ENCODE measurements at regions not wholly inside any gene's neighbourhood (a gene's known extent, or its start where the extent isn't known, plus 50 kb on each side); places are given as distances from the start of the nearest gene placed in this dataset.

GRCh38 chr3:72492240-72492639, 356.0 kb downstream of the SHQ1 start:
- H3K4me1 ChIP-seq (ENCODE audit: insufficient read depth, low read length), result peaks cover 30% of the 10 kb centered on the region
- H3K4me3 Mint-ChIP-seq (ENCODE audit: unreplicated experiment), result no peak overlapping the region
- peak; percentile 94 for FAIRE-seq

GRCh38 chr3:72490688-72491435, 357.4 kb downstream of the SHQ1 start:
- Histone ChIP-seq H3K4me1 (ENCODE audit: insufficient read depth, low read length) (peaks cover 36% of the 10 kb centered on the region), H3K36me3 (ENCODE audit: insufficient read depth, low read length) (no peaks in the 10 kb centered on the region), H3K9me3 (ENCODE audit: insufficient read depth, low read depth, low read length) (peaks cover 4% of the 10 kb centered on the region), H3K27me3 (ENCODE audit: insufficient read depth, low read length) (no peaks in the 10 kb centered on the region), H3K9ac (ENCODE audit: low read length) (no peak overlapping the region), H3K27ac (ENCODE audit: low read depth, low read length) (no peak overlapping the region), H2AFZ (ENCODE audit: low read depth, low read length) (no peak overlapping the region), H4K20me1 (ENCODE audit: insufficient read depth, low read length) (no peaks in the 10 kb centered on the region), H3K4me3 (ENCODE audit: insufficient read depth, low read depth, low read length) (no peak overlapping the region), H3K4me2 (ENCODE audit: low read length) (no peak overlapping the region), H3K79me2 (ENCODE audit: insufficient read depth, low read length) (no peaks in the 10 kb centered on the region)
- Mint-ChIP-seq H3K4me1 (ENCODE audit: low read depth, unreplicated experiment) (peaks cover 37% of the 10 kb centered on the region), H3K9me3 (ENCODE audit: unreplicated experiment) (peaks cover 5% of the 10 kb centered on the region), H3K27ac (ENCODE audit: unreplicated experiment) (no peak overlapping the region), H3K4me3 (ENCODE audit: unreplicated experiment) (no peak overlapping the region), H3K36me3 (ENCODE audit: low read depth, unreplicated experiment) (no peaks in the 10 kb centered on the region), H3K27me3 (ENCODE audit: low read depth, unreplicated experiment) (no peaks in the 10 kb centered on the region)
- DNase-seq (ENCODE audit: low read depth), result no peak
- FAIRE-seq, result no peak
- TF ChIP-seq EZH2 (IDR thresholded peaks at IDR 0.05; ENCODE audit: insufficient read depth, low read length), result no peak
- no peak for TF ChIP-seq CTCF (IDR thresholded peaks at IDR 0.05; ENCODE audit: insufficient read depth, low read depth, low read length)

More at GRCh38 chr3:72492240-72492639, 356.0 kb downstream of the SHQ1 start:
- H3K4me3 ChIP-seq (ENCODE audit: insufficient read depth, low read depth, low read length), result no peak overlapping the region
- H3K9me3 ChIP-seq (ENCODE audit: insufficient read depth, low read depth, low read length), result peaks cover 4% of the 10 kb centered on the region
- Mint-ChIP-seq H3K27me3 (ENCODE audit: low read depth, unreplicated experiment) (no peaks in the 10 kb centered on the region), H3K4me1 (ENCODE audit: low read depth, unreplicated experiment) (peaks cover 28% of the 10 kb centered on the region), H3K27ac (ENCODE audit: unreplicated experiment) (no peak overlapping the region), H3K9me3 (ENCODE audit: unreplicated experiment) (peaks cover 7% of the 10 kb centered on the region), H3K36me3 (ENCODE audit: low read depth, unreplicated experiment) (no peaks in the 10 kb centered on the region)
- no peaks in the 10 kb centered on the region for H3K27me3 ChIP-seq (ENCODE audit: insufficient read depth, low read length)
- peak overlapping the region; percentile 50 for H3K4me2 ChIP-seq (ENCODE audit: low read length)
- no peaks in the 10 kb centered on the region for H4K20me1 ChIP-seq (ENCODE audit: insufficient read depth, low read length)
- H3K79me2 ChIP-seq (ENCODE audit: insufficient read depth, low read length), result no peaks in the 10 kb centered on the region
- DNase-seq (ENCODE audit: low read depth), result peak; percentile 97
- no peak overlapping the region for H2AFZ ChIP-seq (ENCODE audit: low read depth, low read length)
- no peak overlapping the region for H3K27ac ChIP-seq (ENCODE audit: low read depth, low read length)
- H3K9ac ChIP-seq (ENCODE audit: low read length), result peak overlapping the region; percentile 15
- TF ChIP-seq EZH2 (IDR thresholded peaks at IDR 0.05; ENCODE audit: insufficient read depth, low read length) (no peak), CTCF (IDR thresholded peaks at IDR 0.05; ENCODE audit: insufficient read depth, low read depth, low read length) (no peak)
- no peaks in the 10 kb centered on the region for H3K36me3 ChIP-seq (ENCODE audit: insufficient read depth, low read length)

GRCh38 chr3:72489901-72490300, 358.3 kb downstream of the SHQ1 start:
- no peak overlapping the region for H3K4me3 Mint-ChIP-seq (ENCODE audit: unreplicated experiment)
- no peaks in the 10 kb centered on the region for H3K27me3 Mint-ChIP-seq (ENCODE audit: low read depth, unreplicated experiment)
- H3K4me1 Mint-ChIP-seq (ENCODE audit: low read depth, unreplicated experiment), result peaks cover 37% of the 10 kb centered on the region

More at GRCh38 chr3:72489901-72490300, 358.3 kb downstream of the SHQ1 start:
- Histone ChIP-seq H3K79me2 (ENCODE audit: insufficient read depth, low read length) (no peaks in the 10 kb centered on the region), H3K9ac (ENCODE audit: low read length) (no peak overlapping the region), H3K4me2 (ENCODE audit: low read length) (no peak overlapping the region), H4K20me1 (ENCODE audit: insufficient read depth, low read length) (no peaks in the 10 kb centered on the region), H3K4me3 (ENCODE audit: insufficient read depth, low read depth, low read length) (no peak overlapping the region), H3K27ac (ENCODE audit: low read depth, low read length) (no peak overlapping the region), H2AFZ (ENCODE audit: low read depth, low read length) (no peak overlapping the region), H3K4me1 (ENCODE audit: insufficient read depth, low read length) (peaks cover 36% of the 10 kb centered on the region), H3K9me3 (ENCODE audit: insufficient read depth, low read depth, low read length) (peaks cover 4% of the 10 kb centered on the region), H3K27me3 (ENCODE audit: insufficient read depth, low read length) (no peaks in the 10 kb centered on the region), H3K36me3 (ENCODE audit: insufficient read depth, low read length) (no peaks in the 10 kb centered on the region)
- H3K27ac Mint-ChIP-seq (ENCODE audit: unreplicated experiment), result no peak overlapping the region
- DNase-seq (ENCODE audit: low read depth), result no peak
- H3K36me3 Mint-ChIP-seq (ENCODE audit: low read depth, unreplicated experiment), result no peaks in the 10 kb centered on the region
- TF ChIP-seq CTCF (IDR thresholded peaks at IDR 0.05; ENCODE audit: insufficient read depth, low read depth, low read length), result no peak
- no peak for TF ChIP-seq EZH2 (IDR thresholded peaks at IDR 0.05; ENCODE audit: insufficient read depth, low read length)
- no peak for FAIRE-seq
- peaks cover 5% of the 10 kb centered on the region for H3K9me3 Mint-ChIP-seq (ENCODE audit: unreplicated experiment)

All from astrocyte (in vitro differentiated cells and primary cell).